OCI-LY1 (cell line): ENCODE measurements at regions not wholly inside any gene's neighbourhood (a gene's known extent, or its start where the extent isn't known, plus 50 kb on each side); places are given as distances from the start of the nearest gene placed in this dataset.

Source experiments
- CTCF ChIP-seq: fragments of 200-600 bp; sonication (generic), shearing (Covaris generic); IDR thresholded peaks from 2 replicates; pipeline ENCODE4 v1.5.1; 2017; ENCODE audit warnings: mild to moderate bottlenecking, antibody characterized with exemption, low read length, moderate library complexity, mixed read lengths
- EZH2 ChIP-seq: fragments of 200-600 bp; sonication (generic), shearing (Covaris generic); IDR thresholded peaks from 2 replicates; pipeline ENCODE4 v1.8.0; 2017; ENCODE audit warnings: borderline replicate concordance, mixed run types, mild to moderate bottlenecking, antibody characterized with exemption, low read length, moderate library complexity, mixed read lengths

GRCh38 chr10:124268976-124269375 is 149.7 kb downstream of the OAT start:
- TF ChIP-seq CTCF (no peak), EZH2 (no peak)
